ENCODE measurements at regions not wholly inside any gene's neighbourhood (a gene's known extent, or its start where the extent isn't known, plus 50 kb on each side); places are given as distances from the start of the nearest gene placed in this dataset.

- Histone ChIP-seq H3K27ac (ENCODE audit: low read depth) (no peak overlapping the region), H3K9me2 (ENCODE audit: insufficient read depth) (0 out of 2 replicates have a peak, but pooled peaks cover 14% of the 10 kb centered on the region), H3K36me3 (ENCODE audit: insufficient read depth) (no peaks in the 10 kb centered on the region), H4K20me1 (replicated peaks; ENCODE audit: insufficient read depth) (no peaks in the 10 kb centered on the region), H3K27me3 (ENCODE audit: insufficient read depth) (no peaks in the 10 kb centered on the region), H3K4me1 (ENCODE audit: insufficient read depth) (no peaks in the 10 kb centered on the region), H3K4me2 (no peak overlapping the region), H2AFZ (no peak overlapping the region), H3K79me2 (replicated peaks; ENCODE audit: insufficient read depth) (no peaks in the 10 kb centered on the region), H3K4me3 (no peak overlapping the region), H3F3A (replicated peaks; ENCODE audit: low read depth) (no peaks in the 10 kb centered on the region)
- peaks cover 3% of the 10 kb centered on the region; the same call in 2 of the 3 replicates for H3K9me3 Mint-ChIP-seq
- ATAC-seq (no peak), DNase-seq (ENCODE audit: low spot score) (no peak)
- TF ChIP-seq NANOG (IDR thresholded peaks at IDR 0.05; ENCODE audit: borderline replicate concordance), result no peak
- TF ChIP-seq REST (IDR thresholded peaks at IDR 0.05; ENCODE audit: unreplicated experiment), result no peak
- TF ChIP-seq CTCF (conservative IDR thresholded peaks at IDR 0.05; ENCODE audit: low read depth in 2 of 2), result no peak
- TF ChIP-seq ZNF462 (CRISPR knock-in tag; IDR thresholded peaks at IDR 0.05), result no peak
- TF ChIP-seq POLR2AphosphoS5 (IDR thresholded peaks at IDR 0.05; ENCODE audit: low read depth), result no peak
- no peak for TF ChIP-seq ETS1 (IDR thresholded peaks at IDR 0.05)
- no peak for TF ChIP-seq JUNB (IDR thresholded peaks at IDR 0.05; ENCODE audit: unreplicated experiment)
- H3K36me3 Mint-ChIP-seq (ENCODE audit: low read depth), result no peaks in the 10 kb centered on the region; the same call in 2 of the 3 replicates
- H3K4me3 Mint-ChIP-seq, result no peak overlapping the region
- H3K27me3 Mint-ChIP-seq (ENCODE audit: insufficient read depth, low read depth, poor library complexity), result peaks cover 10% of the 10 kb centered on the region
- H3K27ac Mint-ChIP-seq, result no peak overlapping the region
- H3K4me1 Mint-ChIP-seq, result no peaks in the 10 kb centered on the region
These were observed 188.6 kb downstream of the C1orf94 start for GRCh38 chr1:34365295-34365694.

All from GM23338 (cell line).